ENCODE measurements at regions not wholly inside any gene's neighbourhood (a gene's known extent, or its start where the extent isn't known, plus 50 kb on each side); places are given as distances from the start of the nearest gene placed in this dataset.

GRCh38 chr11:16440136-16440535, 83.8 kb upstream of the SOX6 start:
- no peak for DNase-seq (ENCODE audit: low read depth in 2 of 2)

GRCh38 chr11:16434036-16434435, 77.7 kb upstream of the SOX6 start:
- no peak for DNase-seq (ENCODE audit: low read depth in 2 of 2)

GRCh38 chr11:16430674-16431073, 74.3 kb upstream of the SOX6 start:
- DNase-seq (ENCODE audit: low read depth in 2 of 2), result no peak

- peak; percentile 44 to 49 for DNase-seq (ENCODE audit: low read depth in 2 of 2)
Observed at GRCh38 chr11:16421826-16422225, 65.5 kb upstream of the SOX6 start.

- DNase-seq (ENCODE audit: low read depth in 2 of 2), result no peak
Observed at GRCh38 chr11:16418428-16419097, 62.2 kb upstream of the SOX6 start.

- DNase-seq (ENCODE audit: low read depth in 2 of 2), result no peak
Observed at GRCh38 chr11:16412525-16413172, 56.3 kb upstream of the SOX6 start.

- no peak for DNase-seq (ENCODE audit: low read depth in 2 of 2)
Observed at GRCh38 chr11:16410479-16410878, 54.1 kb upstream of the SOX6 start.

GRCh38 chr11:16408619-16409018, 52.3 kb upstream of the SOX6 start:
- DNase-seq (ENCODE audit: low read depth in 2 of 2), result no peak

- no peak for DNase-seq (ENCODE audit: low read depth in 2 of 2)
Observed at GRCh38 chr11:16406226-16406625, 49.9 kb upstream of the SOX6 start.
